H1 (cell line): ENCODE measurements at regions not wholly inside any gene's neighbourhood (a gene's known extent, or its start where the extent isn't known, plus 50 kb on each side); places are given as distances from the start of the nearest gene placed in this dataset.

Experiments used
- ATF3 ChIP-seq: IDR thresholded peaks from 2 replicates; pipeline ENCODE4 v1.6.1; 2011; ENCODE audit warnings: low read depth, mild to moderate bottlenecking, low read length; ENCODE audit not compliant: insufficient read depth
- BRCA1 ChIP-seq: IDR thresholded peaks from 2 replicates; pipeline ENCODE4 v1.6.1; 2012; ENCODE audit warnings: low read depth, low read length, improper control_type of control experiment
- KDM5A ChIP-seq: fragments of 200-600 bp; IDR thresholded peaks from 2 replicates; pipeline ENCODE4 v1.7.1; 2012; ENCODE audit warnings: mild to moderate bottlenecking, low read length, inconsistent platforms, mixed read lengths
- MAX ChIP-seq: IDR thresholded peaks from 2 replicates; pipeline ENCODE4 v1.6.1; 2012; ENCODE audit warnings: inconsistent platforms
- SUZ12 ChIP-seq: fragments of 200-600 bp; sonication (generic); IDR thresholded peaks from 2 replicates; pipeline ENCODE4 v1.6.1; 2012; ENCODE audit warnings: mild to moderate bottlenecking, inconsistent platforms, low read length, moderate library complexity, mixed read lengths
- TBP ChIP-seq: IDR thresholded peaks from 2 replicates; pipeline ENCODE4 v1.6.1; 2011; ENCODE audit warnings: low read depth, low read length, improper control_type of control experiment

- TF ChIP-seq KDM5A, result no peak
- no peak for TF ChIP-seq TBP
- no peak for TF ChIP-seq ATF3
- no peak for TF ChIP-seq SUZ12
- TF ChIP-seq BRCA1, result no peak
- no peak for TF ChIP-seq MAX
These were observed 219.0 kb upstream of the LMCD1 start (continued) for GRCh38 chr3:8282541-8283165.
